ENCODE measurements at regions not wholly inside any gene's neighbourhood (a gene's known extent, or its start where the extent isn't known, plus 50 kb on each side); places are given as distances from the start of the nearest gene placed in this dataset.

- no peaks in the 10 kb centered on the region for H3F3A ChIP-seq (ENCODE audit: insufficient read depth, low read length, poor library complexity, severe bottlenecking)
- no peak overlapping the region for H2AFZ ChIP-seq (ENCODE audit: low read depth, low read length)
- H4K20me1 ChIP-seq (ENCODE audit: insufficient read depth) = no peaks in the 10 kb centered on the region
- H3K79me2 ChIP-seq (replicated peaks; ENCODE audit: insufficient read depth, low read length) = no peaks in the 10 kb centered on the region
- H3K4me3 ChIP-seq (ENCODE audit: low read length) = no peak overlapping the region
- TF ChIP-seq TAF1 (IDR thresholded peaks at IDR 0.05; ENCODE audit: low read depth) = no peak
- TF ChIP-seq RAD21 (conservative IDR thresholded peaks at IDR 0.05) = no peak
- TF ChIP-seq CTCF (IDR thresholded peaks at IDR 0.05; ENCODE audit: poor library complexity, severe bottlenecking) = no peak
- TF ChIP-seq EP300 (conservative IDR thresholded peaks at IDR 0.05; ENCODE audit: poor library complexity, severe bottlenecking) = no peak
- TF ChIP-seq REST (IDR thresholded peaks at IDR 0.05; ENCODE audit: borderline replicate concordance) = no peak
- TF ChIP-seq SMC3 (conservative IDR thresholded peaks at IDR 0.05; ENCODE audit: poor library complexity) = no peak
- no peak for TF ChIP-seq POLR2AphosphoS5 (IDR thresholded peaks at IDR 0.05)
- no peak for TF ChIP-seq EZH2 (IDR thresholded peaks at IDR 0.05; ENCODE audit: borderline replicate concordance, insufficient read depth, low read length, poor library complexity, severe bottlenecking)
- no peak for TF ChIP-seq MXI1 (conservative IDR thresholded peaks at IDR 0.05; ENCODE audit: poor library complexity, severe bottlenecking)
- H3K9ac ChIP-seq (ENCODE audit: low read length) = no peak overlapping the region
- no peaks in the 10 kb centered on the region for H3K9me2 ChIP-seq (ENCODE audit: insufficient read depth, low read length)
- H3K36me3 ChIP-seq (ENCODE audit: insufficient read depth, low read length) = no peaks in the 10 kb centered on the region
- peaks cover 6% of the 10 kb centered on the region for H3K9me3 ChIP-seq (ENCODE audit: low read length)
- H3K27ac ChIP-seq (ENCODE audit: low read length) = no peak overlapping the region
- H3K27me3 ChIP-seq (ENCODE audit: insufficient read depth, low read depth, low read length) = no peaks in the 10 kb centered on the region
- H3K4me2 ChIP-seq (ENCODE audit: low read length) = no peak overlapping the region
Observed at GRCh38 chr7:153327683-153328082, 568.1 kb downstream of the ACTR3B start.

- Histone ChIP-seq H3K9me2 (ENCODE audit: insufficient read depth, low read length) (no peaks in the 10 kb centered on the region), H3K27ac (ENCODE audit: low read length) (no peak overlapping the region), H3K36me3 (ENCODE audit: insufficient read depth, low read length) (no peaks in the 10 kb centered on the region), H3K4me2 (ENCODE audit: low read length) (no peak overlapping the region), H3K27me3 (ENCODE audit: insufficient read depth, low read depth, low read length) (no peaks in the 10 kb centered on the region), H3K9ac (ENCODE audit: low read length) (no peak overlapping the region), H3F3A (ENCODE audit: insufficient read depth, low read length, poor library complexity, severe bottlenecking) (no peaks in the 10 kb centered on the region), H3K4me3 (ENCODE audit: low read length) (no peak overlapping the region), H4K20me1 (ENCODE audit: insufficient read depth) (no peaks in the 10 kb centered on the region), H2AFZ (ENCODE audit: low read depth, low read length) (no peak overlapping the region), H3K9me3 (ENCODE audit: low read length) (peaks cover 6% of the 10 kb centered on the region), H3K79me2 (replicated peaks; ENCODE audit: insufficient read depth, low read length) (no peaks in the 10 kb centered on the region)
- TF ChIP-seq EP300 (conservative IDR thresholded peaks at IDR 0.05; ENCODE audit: poor library complexity, severe bottlenecking) = no peak
Observed at GRCh38 chr7:153331427-153331826, 571.9 kb downstream of the ACTR3B start.

- H3K9me2 ChIP-seq (ENCODE audit: insufficient read depth, low read length) = no peaks in the 10 kb centered on the region
- H4K20me1 ChIP-seq (ENCODE audit: insufficient read depth) = no peaks in the 10 kb centered on the region
Observed at GRCh38 chr7:153354071-153354470, 594.5 kb downstream of the ACTR3B start.

More at GRCh38 chr7:153354071-153354470, 594.5 kb downstream of the ACTR3B start:
- Histone ChIP-seq H3K79me2 (replicated peaks; ENCODE audit: insufficient read depth, low read length) (no peaks in the 10 kb centered on the region), H3K4me3 (ENCODE audit: low read length) (no peak overlapping the region), H3K27me3 (ENCODE audit: insufficient read depth, low read depth, low read length) (no peaks in the 10 kb centered on the region), H3K36me3 (ENCODE audit: insufficient read depth, low read length) (no peaks in the 10 kb centered on the region), H3K4me2 (ENCODE audit: low read length) (no peak overlapping the region), H3K9me3 (ENCODE audit: low read length) (no peaks in the 10 kb centered on the region), H3K9ac (ENCODE audit: low read length) (no peak overlapping the region), H3K27ac (ENCODE audit: low read length) (no peak overlapping the region), H3F3A (ENCODE audit: insufficient read depth, low read length, poor library complexity, severe bottlenecking) (no peaks in the 10 kb centered on the region), H2AFZ (ENCODE audit: low read depth, low read length) (no peak overlapping the region)
- TF ChIP-seq POLR2AphosphoS5 (IDR thresholded peaks at IDR 0.05) = no peak
- no peak for TF ChIP-seq CTCF (IDR thresholded peaks at IDR 0.05; ENCODE audit: poor library complexity, severe bottlenecking)
- no peak for TF ChIP-seq MXI1 (conservative IDR thresholded peaks at IDR 0.05; ENCODE audit: poor library complexity, severe bottlenecking)
- TF ChIP-seq SMC3 (conservative IDR thresholded peaks at IDR 0.05; ENCODE audit: poor library complexity) = no peak
- no peak for TF ChIP-seq REST (IDR thresholded peaks at IDR 0.05; ENCODE audit: borderline replicate concordance)
- no peak for TF ChIP-seq EP300 (conservative IDR thresholded peaks at IDR 0.05; ENCODE audit: poor library complexity, severe bottlenecking)
- TF ChIP-seq EZH2 (IDR thresholded peaks at IDR 0.05; ENCODE audit: borderline replicate concordance, insufficient read depth, low read length, poor library complexity, severe bottlenecking) = no peak
- no peak for TF ChIP-seq TAF1 (IDR thresholded peaks at IDR 0.05; ENCODE audit: low read depth)
- no peak for TF ChIP-seq RAD21 (conservative IDR thresholded peaks at IDR 0.05)
